Spleen (tissue), 11 donors: ENCODE measurements at regions not wholly inside any gene's neighbourhood (a gene's known extent, or its start where the extent isn't known, plus 50 kb on each side); places are given as distances from the start of the nearest gene placed in this dataset.
A peak's percentile ranks its signal among the peaks of the same experiment; 100 is the strongest.

Source experiments
- DNase-seq: peaks from one replicate; pipeline ENCODE4 v3.0.0-alpha.2; 2020
- H3K27ac ChIP-seq, 8 donors: fragments of 200-600 bp; sonication (generic) in 7 of 8; 1 replicate in 4 of 8; 2 replicates in 4 of 8; pipeline versions ENCODE4 v1.5.0 to v1.8.0; 2016 to 2021; ENCODE audit warnings: inconsistent platforms in 4 of 8, mild to moderate bottlenecking in 4 of 8, moderate library complexity in 1 of 8
- H3K27me3 ChIP-seq, 7 donors: fragments of 200-600 bp; sonication (generic) in 6 of 7; replicated peaks in 1 of 7; 1 replicate in 4 of 7; 2 replicates in 3 of 7; pipeline versions ENCODE4 v1.5.0 to v1.8.0; 2016 to 2021; ENCODE audit warnings: inconsistent platforms in 3 of 7, mild to moderate bottlenecking in 1 of 7
- H3K36me3 ChIP-seq, 6 donors: fragments of 200-600 bp; sonication (generic) in 5 of 6; 1 replicate in 4 of 6; 2 replicates in 2 of 6; pipeline versions ENCODE4 v1.5.0 to v1.8.0; 2016 to 2021; ENCODE audit warnings: inconsistent platforms in 2 of 6
- H3K4me1 ChIP-seq, 6 donors: fragments of 200-600 bp; sonication (generic) in 5 of 6; 1 replicate in 3 of 6; 2 replicates in 3 of 6; pipeline versions ENCODE4 v1.5.0 to v1.8.0; 2016 to 2021; ENCODE audit warnings: inconsistent platforms in 3 of 6
- H3K4me3 ChIP-seq, 8 donors: fragments of 200-600 bp; sonication (generic) in 7 of 8; 1 replicate in 4 of 8; 2 replicates in 4 of 8; pipeline versions ENCODE4 v1.5.0 to v1.8.0; 2016 to 2021; ENCODE audit warnings: inconsistent platforms in 4 of 8, mild to moderate bottlenecking in 4 of 8, moderate library complexity in 2 of 8
- H3K9me3 ChIP-seq, 8 donors: fragments of 200-600 bp; sonication (generic) in 7 of 8; 1 replicate in 4 of 8; 2 replicates in 4 of 8; pipeline versions ENCODE4 v1.5.0 to v1.8.0; 2016 to 2021; ENCODE audit warnings: inconsistent platforms in 4 of 8
- POLR2A ChIP-seq, 3 donors: fragments of 450-650 bp; IDR thresholded peaks; one replicate each; pipeline ENCODE4 v1.5.1; 2017; ENCODE audit warnings: antibody characterized with exemption in 3 of 3, mild to moderate bottlenecking in 1 of 3
- POLR2AphosphoS5 ChIP-seq, 3 donors: sonication (generic); formaldehyde crosslinking; IDR thresholded peaks; one replicate each; pipeline ENCODE4 v1.5.1; 2017; ENCODE audit warnings: antibody characterized with exemption in 3 of 3
- WGBS, 5 donors: extraction: QIAGEN DNeasy Blood & Tissue Kit in 3 of 5; methylation state at CpG; one replicate each; pipeline versions ENCODE4 v1.1.5 to v1.1.7; 2013 to 2018; 5-methylcytosine and 5-hydroxymethylcytosine counted together
- intact Hi-C: fragments of 100-400 bp; cut with DNase I; formaldehyde crosslinking; loops from one replicate; pipeline ENCODE4 v1.15.0; 2023; ENCODE audit warnings: low total_unique reads
- TF ChIP-seq, protein P1 (sequence below), 11 experiments: fragments of 200-600 bp in 7 of 11; fragments of 450-650 bp in 4 of 11; sonication (generic) in 4 of 11; IDR thresholded peaks in 8 of 11; conservative IDR thresholded peaks in 3 of 11; 1 replicate in 7 of 11; 2 replicates in 4 of 11; pipeline versions ENCODE4 v1.4.0 to v1.8.0; 2016 to 2021; ENCODE audit warnings: antibody characterized with exemption in 11 of 11, inconsistent platforms in 4 of 11, mild to moderate bottlenecking in 1 of 11
- donor health status: healthy with polysubstance abuse.
- donor health status: DM: no; HTN: no; CAD: no; lungs with moderate emphysema.
- donor health status: DM: no; HTN: no; CAD: no.
- donor health status: Bipolar disorder and iron deficiency.
- donor health status: healthy.
- donor health status: DM: no; HTN: no; CAD: no.
- donor health status: DM: yes; HTN: yes; CAD: no.

DNA sequence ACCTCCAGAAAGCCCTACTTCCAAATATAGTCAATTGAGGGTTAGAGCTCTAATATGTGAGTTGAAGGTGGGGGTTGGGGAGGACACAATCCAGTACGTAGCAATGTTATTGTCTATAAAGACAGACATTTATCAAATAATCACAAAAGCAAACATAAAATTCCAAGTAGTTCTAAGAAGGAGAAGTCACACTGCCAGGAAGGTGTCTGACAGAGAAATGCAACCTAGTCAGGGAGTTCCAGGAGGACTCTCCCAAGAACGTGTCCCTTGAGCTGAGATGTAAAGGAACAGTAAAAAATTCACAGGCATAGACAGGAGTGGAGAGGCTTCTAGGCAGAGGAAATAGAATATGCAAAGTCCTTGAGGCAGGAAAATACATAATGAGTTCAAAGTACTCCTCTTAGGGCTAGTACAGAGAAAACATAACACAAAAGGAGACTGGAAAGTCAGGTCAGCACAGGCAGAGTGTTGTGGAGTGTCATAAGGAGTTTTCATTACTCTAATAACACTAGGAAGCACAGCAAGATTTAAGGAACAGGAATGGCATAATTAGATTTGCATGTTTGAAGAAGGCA is 277.6 kb upstream of the STT3B start:
- 71 to 79% (median 73%) methylated on average over 2 of the region's 2 CpGs for WGBS, 5 donors
- Histone ChIP-seq H3K27ac (no peak overlapping the region), H3K27me3 (no peaks in the 10 kb centered on the region), H3K36me3 (no peaks in the 10 kb centered on the region), H3K9me3 (peaks cover 0 to 5% (median 0%) of the 10 kb centered on the region in 8 donors), H3K4me3 (no peak overlapping the region), H3K4me1 (no peaks in the 10 kb centered on the region)
- intact Hi-C loops: no loop called here
- TF ChIP-seq, protein P1, sequence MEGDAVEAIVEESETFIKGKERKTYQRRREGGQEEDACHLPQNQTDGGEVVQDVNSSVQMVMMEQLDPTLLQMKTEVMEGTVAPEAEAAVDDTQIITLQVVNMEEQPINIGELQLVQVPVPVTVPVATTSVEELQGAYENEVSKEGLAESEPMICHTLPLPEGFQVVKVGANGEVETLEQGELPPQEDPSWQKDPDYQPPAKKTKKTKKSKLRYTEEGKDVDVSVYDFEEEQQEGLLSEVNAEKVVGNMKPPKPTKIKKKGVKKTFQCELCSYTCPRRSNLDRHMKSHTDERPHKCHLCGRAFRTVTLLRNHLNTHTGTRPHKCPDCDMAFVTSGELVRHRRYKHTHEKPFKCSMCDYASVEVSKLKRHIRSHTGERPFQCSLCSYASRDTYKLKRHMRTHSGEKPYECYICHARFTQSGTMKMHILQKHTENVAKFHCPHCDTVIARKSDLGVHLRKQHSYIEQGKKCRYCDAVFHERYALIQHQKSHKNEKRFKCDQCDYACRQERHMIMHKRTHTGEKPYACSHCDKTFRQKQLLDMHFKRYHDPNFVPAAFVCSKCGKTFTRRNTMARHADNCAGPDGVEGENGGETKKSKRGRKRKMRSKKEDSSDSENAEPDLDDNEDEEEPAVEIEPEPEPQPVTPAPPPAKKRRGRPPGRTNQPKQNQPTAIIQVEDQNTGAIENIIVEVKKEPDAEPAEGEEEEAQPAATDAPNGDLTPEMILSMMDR (IDR thresholded peaks at IDR 0.05 in 8 of 11, conservative IDR thresholded peaks at IDR 0.05 in 3 of 11): no peak
- TF ChIP-seq POLR2A (IDR thresholded peaks at IDR 0.05): no peak
- no peak for TF ChIP-seq POLR2AphosphoS5 (IDR thresholded peaks at IDR 0.05)
- DNase-seq: no peak

DNA sequence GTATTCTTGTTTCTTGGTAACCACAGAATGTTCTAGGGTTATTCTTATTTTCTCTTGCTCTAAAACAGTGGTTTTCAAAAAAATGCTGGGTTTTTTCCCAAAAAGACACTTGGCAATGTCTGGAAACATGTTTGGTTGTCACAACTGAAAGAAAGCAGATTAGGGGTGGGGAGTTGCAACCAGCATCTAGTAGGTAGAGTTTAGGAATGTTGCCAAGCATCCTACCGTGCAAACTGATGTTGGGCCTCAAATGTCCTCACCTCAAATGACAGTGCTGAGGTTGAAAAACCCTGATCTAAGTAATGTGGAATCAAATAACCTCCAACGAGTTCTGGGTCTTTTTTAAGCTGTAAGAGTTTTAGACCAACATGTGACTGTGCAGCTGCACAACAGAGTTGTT is 270.5 kb upstream of the STT3B start:
- Histone ChIP-seq H3K9me3 (peaks cover 0 to 11% (median 0%) of the 10 kb centered on the region in 8 donors), H3K27ac (no peak overlapping the region), H3K4me1 (no peaks in the 10 kb centered on the region), H3K27me3 (no peaks in the 10 kb centered on the region), H3K36me3 (no peaks in the 10 kb centered on the region), H3K4me3 (no peak overlapping the region)
- DNase-seq: no peak
- intact Hi-C loops: no loop called here
- WGBS, 5 donors: 79 to 84% (median 81%) methylated on average over 2 of the region's 2 CpGs
- TF ChIP-seq POLR2A (IDR thresholded peaks at IDR 0.05) (no peak), POLR2AphosphoS5 (IDR thresholded peaks at IDR 0.05) (no peak)
- TF ChIP-seq, protein P1 (IDR thresholded peaks at IDR 0.05 in 8 of 11, conservative IDR thresholded peaks at IDR 0.05 in 3 of 11): no peak

- whole genome bisulfite sequencing, 5 donors: 67 to 78% (median 70%) methylated on average over 1 of the region's 1 CpG
- DNase-seq: no peak
- Histone ChIP-seq H3K27me3 (no peaks in the 10 kb centered on the region), H3K27ac (no peak overlapping the region), H3K36me3 (no peaks in the 10 kb centered on the region), H3K9me3 (peaks cover 0 to 11% (median 0%) of the 10 kb centered on the region in 8 donors), H3K4me1 (no peaks in the 10 kb centered on the region), H3K4me3 (no peak overlapping the region)
- intact Hi-C loops: no loop called here
- TF ChIP-seq POLR2AphosphoS5 (IDR thresholded peaks at IDR 0.05) (no peak), POLR2A (IDR thresholded peaks at IDR 0.05) (no peak)
- TF ChIP-seq, protein P1 (IDR thresholded peaks at IDR 0.05 in 8 of 11, conservative IDR thresholded peaks at IDR 0.05 in 3 of 11): no peak
Measured at GRCh38 chr3:31263897-31264296, 268.8 kb upstream of the STT3B start.

GRCh38 chr3:31265646-31266428 is 266.9 kb upstream of the STT3B start:
- Histone ChIP-seq H3K9me3 (peaks cover 0 to 4% (median 0%) of the 10 kb centered on the region in 8 donors), H3K27me3 (no peaks in the 10 kb centered on the region), H3K36me3 (no peaks in the 10 kb centered on the region), H3K4me1 (no peaks in the 10 kb centered on the region), H3K27ac (peak overlapping the region in 5 of 8 donors; percentile 2 to 39 (median 17)), H3K4me3 (no peak overlapping the region)
- WGBS, 5 donors: 47 to 71% (median 59%) methylated on average over 5 of the region's 5 CpGs
- intact Hi-C loops: no loop called here
- no peak for TF ChIP-seq POLR2AphosphoS5 (IDR thresholded peaks at IDR 0.05)
- TF ChIP-seq, protein P1 (IDR thresholded peaks at IDR 0.05 in 8 of 11, conservative IDR thresholded peaks at IDR 0.05 in 3 of 11): no peak
- no peak for TF ChIP-seq POLR2A (IDR thresholded peaks at IDR 0.05)
- DNase-seq: no peak
